Activated CD8-positive, alpha-beta memory T cell treated with anti-CD3 and anti-CD28 coated beads for 1 hour (primary cell): ENCODE measurements at regions not wholly inside any gene's neighbourhood (a gene's known extent, or its start where the extent isn't known, plus 50 kb on each side); places are given as distances from the start of the nearest gene placed in this dataset.
"Not testable (repeated sequence)": the region's sequence is repeated elsewhere in the genome, so short reads cannot be mapped to it uniquely, and the experiment has no call there.

ENCODE experiments used
- DNase-seq, 2 donors: peaks; one replicate each; pipeline ENCODE4 v3.0.0-alpha.2; 2020; ENCODE audit warnings: low read depth in 1 of 2; ENCODE audit errors: extremely low read depth in 1 of 2

DNA sequence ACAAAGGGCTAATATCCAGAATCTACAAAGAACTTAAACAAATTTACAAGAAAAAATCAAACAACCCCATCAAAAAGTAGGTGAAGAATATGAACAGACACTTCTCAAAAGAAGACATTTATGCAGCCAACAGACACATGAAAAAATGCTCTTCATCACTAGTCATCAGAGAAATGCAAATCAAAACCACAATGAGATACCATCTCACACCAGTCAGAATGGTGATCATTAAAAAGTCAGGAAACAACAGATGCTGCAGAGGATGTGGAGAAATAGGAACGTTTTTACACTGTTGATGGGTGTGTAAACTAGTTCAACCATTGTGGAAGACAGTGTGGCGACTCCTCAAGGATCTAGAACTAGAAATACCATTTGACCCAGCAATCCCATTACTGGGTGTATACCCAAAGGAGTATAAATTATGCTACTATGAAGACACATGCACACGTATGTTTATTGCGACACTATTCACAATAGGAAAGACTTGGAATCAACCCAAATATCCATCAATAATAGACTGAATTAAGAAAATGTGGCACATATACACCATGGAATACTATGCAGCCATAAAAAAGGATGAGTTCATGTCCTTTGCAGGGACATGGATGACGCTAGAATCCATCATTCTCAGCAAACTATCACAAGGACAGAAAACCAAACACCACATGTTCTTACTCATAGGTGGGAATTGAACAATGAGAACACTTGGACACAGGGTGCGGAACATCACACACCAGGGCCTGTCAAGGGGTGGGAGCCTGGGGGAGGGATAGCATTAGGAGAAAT is 241.5 kb downstream of the KCNRG start:
- DNase-seq, result not testable (repeated sequence)

DNA sequence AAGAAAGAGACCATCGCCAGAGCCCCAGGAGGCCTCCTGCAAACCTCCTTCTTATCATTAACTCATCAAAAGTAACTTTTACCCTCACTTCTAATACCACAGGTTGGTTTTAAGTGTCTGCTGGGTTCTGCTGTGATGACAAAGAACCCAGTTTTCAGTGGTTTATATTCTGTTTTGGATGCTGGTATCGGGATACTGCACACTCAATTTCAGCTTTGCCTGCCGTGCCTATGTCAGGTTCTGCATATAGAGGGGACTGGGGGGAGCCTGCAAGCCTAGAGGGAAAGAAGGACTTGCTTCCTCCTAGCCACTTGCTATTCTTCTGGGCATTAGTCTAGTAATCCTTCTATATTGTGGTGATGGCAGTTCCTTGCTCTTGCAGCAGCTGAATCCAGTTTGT is 242.4 kb downstream of the KCNRG start:
- no peak for DNase-seq

GRCh38 chr13:50261130-50261901 is 246.1 kb downstream of the KCNRG start:
- no peak for DNase-seq

DNA sequence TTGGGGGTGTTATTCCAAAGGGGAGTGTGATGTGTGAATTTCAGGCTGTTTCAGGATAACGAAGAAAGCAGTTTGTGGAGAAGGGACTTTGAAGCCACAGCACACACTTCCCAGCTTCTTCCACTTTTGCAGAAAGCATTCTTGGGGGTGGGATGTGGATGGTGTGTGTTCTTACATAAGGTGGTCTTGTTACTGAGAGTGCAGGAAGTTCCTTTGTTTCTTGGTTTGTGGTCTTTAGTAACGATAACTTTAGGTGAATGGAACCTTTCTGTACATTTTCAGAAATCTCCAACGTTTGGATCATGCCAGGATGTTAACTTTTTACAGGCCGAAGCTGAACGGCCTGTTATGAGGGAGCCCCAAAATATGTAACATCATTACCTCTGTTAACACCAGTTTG is 251.8 kb downstream of the KCNRG start:
- no peak for DNase-seq

- no peak for DNase-seq
These were observed 252.7 kb downstream of the KCNRG start for GRCh38 chr13:50267917-50268316.

- no peak for DNase-seq
These were observed 253.3 kb downstream of the KCNRG start for GRCh38 chr13:50268500-50268899.

GRCh38 chr13:50274181-50274580 is 258.9 kb downstream of the KCNRG start:
- DNase-seq, result no peak

GRCh38 chr13:50275392-50276063 is 260.3 kb downstream of the KCNRG start:
- no peak for DNase-seq

- DNase-seq, result no peak
These were observed 261.3 kb downstream of the KCNRG start for GRCh38 chr13:50276550-50276949.

- no peak for DNase-seq
These were observed 261.9 kb downstream of the KCNRG start for GRCh38 chr13:50277127-50277526.

GRCh38 chr13:50277906-50278305 is 262.7 kb downstream of the KCNRG start:
- no peak for DNase-seq

GRCh38 chr13:50280441-50280937 is 265.2 kb downstream of the KCNRG start:
- DNase-seq, result no peak

- no peak for DNase-seq
These were observed 266.8 kb downstream of the KCNRG start for GRCh38 chr13:50282016-50282415.

DNA sequence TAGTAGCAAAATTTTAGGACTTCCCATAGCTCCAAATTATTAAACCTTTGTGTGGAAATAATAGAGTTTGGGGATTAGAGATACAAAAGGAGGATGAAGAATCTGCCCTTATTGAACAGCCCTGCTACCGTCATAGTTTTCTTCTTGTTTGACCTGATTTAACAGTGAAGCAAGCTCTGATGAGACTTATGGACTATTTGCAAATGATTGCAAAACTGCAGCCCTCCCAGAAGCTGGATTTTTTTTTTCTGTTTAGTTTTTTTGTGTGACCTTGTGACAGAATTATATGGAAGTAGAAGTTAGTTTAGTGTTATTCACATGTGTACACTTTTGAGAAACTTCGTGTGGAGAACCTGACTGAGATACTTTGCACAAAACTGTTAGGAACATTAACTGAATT is 267.8 kb downstream of the KCNRG start:
- DNase-seq, result no peak

GRCh38 chr13:50284540-50284939 is 269.3 kb downstream of the KCNRG start:
- DNase-seq, result no peak

DNA sequence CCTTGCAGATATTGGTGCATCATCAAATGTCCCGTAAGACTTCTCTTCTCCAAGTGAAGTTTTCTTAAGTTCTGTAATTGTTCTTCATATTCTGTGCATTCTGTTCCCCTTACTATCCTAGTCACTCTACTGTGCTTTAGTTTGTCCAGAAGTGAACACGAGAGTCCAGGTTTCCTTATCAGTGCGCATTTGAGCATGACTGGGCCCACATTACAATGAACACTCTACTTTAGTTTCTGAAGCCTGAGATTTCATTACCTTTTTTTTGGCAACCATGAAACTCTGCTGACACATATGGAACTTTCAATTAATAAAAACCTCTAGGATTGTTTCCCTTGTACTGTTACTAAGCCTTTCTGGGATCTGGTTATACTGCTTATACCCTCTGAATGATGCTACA is 270.0 kb downstream of the KCNRG start:
- DNase-seq, result no peak

GRCh38 chr13:50286324-50286723 is 271.1 kb downstream of the KCNRG start:
- DNase-seq, result no peak

- DNase-seq, result no peak
These were observed 274.9 kb downstream of the KCNRG start for GRCh38 chr13:50290186-50290585.

- DNase-seq, result no peak
These were observed 276.4 kb downstream of the KCNRG start for GRCh38 chr13:50291611-50292010.

DNA sequence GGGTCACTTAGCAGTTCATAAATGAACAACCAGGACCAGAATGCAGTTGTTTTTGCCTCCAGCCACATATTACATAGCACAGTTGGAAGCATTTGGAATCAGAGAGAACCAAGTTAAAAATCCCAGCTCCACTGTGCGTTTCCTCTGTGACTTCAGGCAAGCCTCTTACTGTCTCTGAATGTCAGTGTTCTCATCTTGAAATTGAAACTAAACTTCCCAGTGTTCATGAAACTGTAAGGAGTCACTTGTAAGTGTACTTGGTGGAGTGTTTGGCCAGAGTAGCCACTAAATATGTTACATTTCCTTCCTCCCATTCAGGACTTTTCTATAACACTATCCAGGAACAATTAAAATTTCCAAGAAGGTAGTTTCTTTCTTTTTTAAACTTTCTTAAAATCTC is 276.8 kb downstream of the KCNRG start:
- no peak for DNase-seq

DNA sequence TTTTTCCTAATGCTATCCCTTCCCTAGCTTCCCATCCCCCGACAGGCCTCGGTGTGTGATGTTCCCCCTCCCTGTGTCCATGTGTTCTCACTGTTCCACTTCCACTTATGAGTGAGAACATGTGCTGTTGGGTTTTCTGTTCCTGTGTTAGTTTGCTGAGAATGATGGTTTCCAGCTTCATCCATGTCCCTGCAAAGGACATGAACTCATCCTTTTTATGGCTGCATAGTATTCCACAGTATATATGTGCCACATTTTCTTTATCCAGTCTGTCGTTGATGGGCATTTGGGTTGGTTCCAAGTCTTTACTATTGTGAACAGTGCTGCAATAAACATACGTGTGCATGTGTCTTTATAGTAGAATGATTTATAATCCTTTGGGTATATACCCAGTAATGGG is 279.2 kb downstream of the KCNRG start:
- not testable (repeated sequence) for DNase-seq
